Keratinocyte (primary cell): ENCODE measurements at regions not wholly inside any gene's neighbourhood (a gene's known extent, or its start where the extent isn't known, plus 50 kb on each side); places are given as distances from the start of the nearest gene placed in this dataset.

Source experiments
- DNase-seq: peaks from one replicate; pipeline ENCODE4 v3.0.0-alpha.2; 2011; ENCODE audit warnings: low read depth, missing footprints, low spot score
- FAIRE-seq: peaks from 2 replicates; lab custom pipeline; 2011; peaks lifted over from hg19 to GRCh38; lab: Jason Lieb, UNC
- H2AFZ ChIP-seq: 2 replicates; pipeline ENCODE4 v1.6.0; 2012; ENCODE audit warnings: low read length, control low read depth, inconsistent platforms; ENCODE audit not compliant: control insufficient read depth
- H3K27ac ChIP-seq: 2 replicates; pipeline ENCODE4 v1.5.1; 2011; ENCODE audit warnings: low read length; ENCODE audit not compliant: control insufficient read depth, insufficient read depth
- H3K27me3 ChIP-seq: 3 replicates; pipeline ENCODE4 v1.6.0; 2011; ENCODE audit warnings: low read length; ENCODE audit not compliant: control insufficient read depth, insufficient read depth; ENCODE audit errors: extremely low read depth
- H3K36me3 ChIP-seq, 2 experiments: 2 replicates in 1 of 2; 3 replicates in 1 of 2; pipeline ENCODE4 v1.5.1; 2011; ENCODE audit warnings: low read length in 2 of 2, mild to moderate bottlenecking in 1 of 2; ENCODE audit not compliant: control insufficient read depth in 2 of 2, insufficient read depth in 2 of 2; ENCODE audit errors: extremely low read depth in 1 of 2
- H3K4me1 ChIP-seq: 3 replicates; pipeline ENCODE4 v1.5.1; 2011; ENCODE audit warnings: low read length; ENCODE audit not compliant: control insufficient read depth, insufficient read depth; ENCODE audit errors: extremely low read depth
- H3K4me2 ChIP-seq: 3 replicates; pipeline ENCODE4 v1.6.0; 2011; ENCODE audit warnings: low read depth, low read length; ENCODE audit not compliant: control insufficient read depth, insufficient read depth; ENCODE audit errors: extremely low read depth
- H3K4me3 ChIP-seq, 3 experiments: fragments of 200-600 bp in 1 of 3; sonication (generic) in 1 of 3; 2 replicates in 2 of 3; 3 replicates in 1 of 3; pipeline ENCODE4 v1.5.1; 2011 to 2016; ENCODE audit warnings: low read length in 3 of 3, mild to moderate bottlenecking in 3 of 3, control low read depth in 2 of 3, inconsistent platforms in 1 of 3, low read depth in 1 of 3, mixed read lengths in 1 of 3, mixed run types in 1 of 3, moderate library complexity in 1 of 3; ENCODE audit not compliant: control insufficient read depth in 2 of 3, insufficient read depth in 2 of 3; ENCODE audit errors: extremely low read depth in 1 of 3
- H3K79me2 ChIP-seq: 2 replicates; pipeline ENCODE4 v1.6.0; 2012; ENCODE audit warnings: low read length; ENCODE audit not compliant: control insufficient read depth, insufficient read depth
- H3K9ac ChIP-seq: 3 replicates; pipeline ENCODE4 v1.6.0; 2011; ENCODE audit warnings: low read length; ENCODE audit not compliant: control insufficient read depth, insufficient read depth; ENCODE audit errors: extremely low read depth
- H3K9me1 ChIP-seq: 3 replicates; pipeline ENCODE4 v1.6.0; 2011; ENCODE audit warnings: low read length; ENCODE audit not compliant: control insufficient read depth, insufficient read depth; ENCODE audit errors: extremely low read depth
- H3K9me3 ChIP-seq: 2 replicates; pipeline ENCODE4 v1.5.1; 2012; ENCODE audit warnings: low read depth, low read length; ENCODE audit not compliant: control insufficient read depth
- H4K20me1 ChIP-seq: 3 replicates; pipeline ENCODE4 v1.6.0; 2011; ENCODE audit warnings: low read length; ENCODE audit not compliant: control insufficient read depth, insufficient read depth; ENCODE audit errors: extremely low read depth
- CTCF ChIP-seq, 3 experiments: IDR thresholded peaks in 1 of 3; conservative IDR thresholded peaks in 1 of 3; optimal IDR thresholded peaks in 1 of 3; 2 replicates in 2 of 3; 3 replicates in 1 of 3; pipeline versions ENCODE3 to v1.5.1; 2011; ENCODE audit warnings: low read length in 3 of 3, mild to moderate bottlenecking in 3 of 3, moderate library complexity in 2 of 3, control low read depth in 1 of 3, inconsistent platforms in 1 of 3; ENCODE audit not compliant: insufficient read depth in 2 of 3; ENCODE audit errors: extremely low read depth in 1 of 3
- EZH2 ChIP-seq: IDR thresholded peaks from one replicate; pipeline ENCODE4 v1.6.1; 2012; ENCODE audit warnings: inconsistent platforms, mild to moderate bottlenecking, low read length, moderate library complexity
- dilution Hi-C: fragments of 300-500 bp; cut with MboI; formaldehyde crosslinking; loops from one replicate; pipeline ENCODE4 v1.7.0; 2020; ENCODE audit warnings: low sequenced_read_pairs; ENCODE audit not compliant: extremely low pct_ligation_motif_present

- DNase-seq (no peak), FAIRE-seq (no peak)
- dilution Hi-C loops = no loop called here
- no peaks in the 10 kb centered on the region for H3K27me3 ChIP-seq
- H4K20me1 ChIP-seq = no peaks in the 10 kb centered on the region
- H2AFZ ChIP-seq = no peak overlapping the region
- no peak overlapping the region for H3K4me2 ChIP-seq
- H3K4me3 ChIP-seq = no peak overlapping the region
- H3K36me3 ChIP-seq = no peaks in the 10 kb centered on the region
- H3K9ac ChIP-seq = no peak overlapping the region
- H3K79me2 ChIP-seq = no peaks in the 10 kb centered on the region
- H3K9me3 ChIP-seq = no peaks in the 10 kb centered on the region
- no peaks in the 10 kb centered on the region for H3K9me1 ChIP-seq
- no peak overlapping the region for H3K27ac ChIP-seq
- no peaks in the 10 kb centered on the region for H3K4me1 ChIP-seq
- TF ChIP-seq EZH2 = no peak
- TF ChIP-seq CTCF (optimal IDR thresholded peaks at IDR 0.05 in 1 of 3, IDR thresholded peaks at IDR 0.05 in 1 of 3, conservative IDR thresholded peaks at IDR 0.05 in 1 of 3; ENCODE audit: extremely low read depth in 1 of 3, insufficient read depth in 2 of 3, low read length in 3 of 3) = no peak
Measured at GRCh38 chr1:88499671-88500070, 184.4 kb upstream of the PKN2 start.

GRCh38 chr1:88502886-88503285 is 181.2 kb upstream of the PKN2 start:
- DNase-seq (no peak), FAIRE-seq (no peak)
- no peaks in the 10 kb centered on the region for H3K79me2 ChIP-seq
- no peaks in the 10 kb centered on the region for H4K20me1 ChIP-seq
- no peaks in the 10 kb centered on the region for H3K9me1 ChIP-seq
- H2AFZ ChIP-seq = no peak overlapping the region
- H3K27me3 ChIP-seq = no peaks in the 10 kb centered on the region
- H3K36me3 ChIP-seq = no peaks in the 10 kb centered on the region
- no peak overlapping the region for H3K4me2 ChIP-seq
- dilution Hi-C loops = no loop called here
- H3K9ac ChIP-seq = no peak overlapping the region
- H3K9me3 ChIP-seq = no peaks in the 10 kb centered on the region
- no peak overlapping the region for H3K27ac ChIP-seq
- no peaks in the 10 kb centered on the region for H3K4me1 ChIP-seq
- no peak overlapping the region for H3K4me3 ChIP-seq
- no peak for TF ChIP-seq EZH2
- no peak for TF ChIP-seq CTCF (optimal IDR thresholded peaks at IDR 0.05 in 1 of 3, IDR thresholded peaks at IDR 0.05 in 1 of 3, conservative IDR thresholded peaks at IDR 0.05 in 1 of 3; ENCODE audit: extremely low read depth in 1 of 3, insufficient read depth in 2 of 3, low read length in 3 of 3)
